CD4-positive, alpha-beta T cell (primary cell): ENCODE measurements at regions not wholly inside any gene's neighbourhood (a gene's known extent, or its start where the extent isn't known, plus 50 kb on each side); places are given as distances from the start of the nearest gene placed in this dataset.

Experiments used
- ATAC-seq: fragments of 200-7000 bp; cut with Tn5 transposase; one replicate; pipeline ENCODE4 v1.10.0; 2022; ENCODE audit warnings: mild to moderate bottlenecking; ENCODE audit not compliant: poor library complexity
- CTCF ChIA-PET: fragments of 350-600 bp; sonication (Branson Sonifier 250); formaldehyde crosslinking; loops from one replicate; lab custom pipeline; 2021; ENCODE audit warnings: antibody characterized with exemption, inconsistent platforms; lab: Charles Lee
- POLR2A ChIA-PET: fragments of 350-600 bp; sonication (Branson Sonifier 250); formaldehyde crosslinking; loops from one replicate; lab custom pipeline; 2021; ENCODE audit warnings: antibody characterized with exemption, inconsistent platforms; lab: Charles Lee
- DNase-seq, 14 experiments: peaks; one replicate each; pipeline ENCODE4 v3.0.0-alpha.2; 2013 to 2020; ENCODE audit warnings: mixed read lengths in 2 of 14
- H3K27ac ChIP-seq, 2 donors: one replicate each; pipeline versions ENCODE4 v1.5.1 to v1.7.0; 2013; ENCODE audit warnings: low read length in 2 of 2, low read depth in 1 of 2, mild to moderate bottlenecking in 1 of 2
- H3K27me3 ChIP-seq, 2 experiments: 1 replicate in 1 of 2; 2 replicates in 1 of 2; pipeline versions ENCODE4 v1.6.1 to v1.7.0; 2013; ENCODE audit warnings: low read length in 2 of 2, control low read depth in 1 of 2, mild to moderate bottlenecking in 1 of 2, moderate library complexity in 1 of 2; ENCODE audit not compliant: insufficient read depth in 2 of 2, control insufficient read depth in 1 of 2
- H3K36me3 ChIP-seq: one replicate; pipeline ENCODE4 v1.6.1; 2013; ENCODE audit warnings: low read length, control low read depth; ENCODE audit not compliant: insufficient read depth
- H3K4me1 ChIP-seq: one replicate; pipeline ENCODE4 v1.6.1; 2013; ENCODE audit warnings: low read length, control low read depth; ENCODE audit not compliant: insufficient read depth
- H3K4me3 ChIP-seq: one replicate; pipeline ENCODE4 v1.5.1; 2013; ENCODE audit warnings: mild to moderate bottlenecking, low read length, moderate library complexity
- H3K9me3 ChIP-seq, 2 experiments: 1 replicate in 1 of 2; 2 replicates in 1 of 2; pipeline versions ENCODE4 v1.6.1 to v1.7.0; 2013; ENCODE audit warnings: low read length in 2 of 2, mild to moderate bottlenecking in 2 of 2, control low read depth in 1 of 2, moderate library complexity in 1 of 2; ENCODE audit not compliant: control insufficient read depth in 1 of 2, insufficient read depth in 1 of 2
- H3K27ac Mint-ChIP-seq: one replicate; pipeline ENCODE4 v1.8.0; 2020; ENCODE audit warnings: mixed read lengths
- H3K27me3 Mint-ChIP-seq: one replicate; pipeline ENCODE4 v1.8.0; 2021; ENCODE audit warnings: mixed read lengths
- H3K36me3 Mint-ChIP-seq: one replicate; pipeline ENCODE4 v1.8.0; 2021; ENCODE audit warnings: low read depth, mixed read lengths
- H3K4me1 Mint-ChIP-seq: one replicate; pipeline ENCODE4 v1.8.0; 2021; ENCODE audit warnings: low read depth, mixed read lengths
- H3K4me3 Mint-ChIP-seq: one replicate; pipeline ENCODE4 v1.8.0; 2020; ENCODE audit warnings: mild to moderate bottlenecking, mixed read lengths
- H3K9me3 Mint-ChIP-seq: one replicate; pipeline ENCODE4 v1.8.0; 2020; ENCODE audit warnings: mixed read lengths
- CTCF ChIP-seq: fragments of 200-600 bp; IDR thresholded peaks from one replicate; pipeline ENCODE4 v1.8.0; 2022; ENCODE audit warnings: antibody characterized with exemption, mild to moderate bottlenecking
- intact Hi-C, 2 experiments: fragments of 100-400 bp; cut with DNase I in 1 of 2; cut with micrococcal nuclease in 1 of 2; formaldehyde crosslinking; loops; one replicate each; pipeline versions ENCODE4 v1.15.1 to v1.9.0; 2023 to 2025; cut with DNase I, micrococcal nuclease

- no peaks in the 10 kb centered on the region for H3K4me1 Mint-ChIP-seq
- DNase-seq = no peak
- Histone ChIP-seq H3K36me3 (no peaks in the 10 kb centered on the region), H3K4me3 (no peak overlapping the region), H3K4me1 (no peaks in the 10 kb centered on the region), H3K27me3 (peaks cover 5 to 28% of the 10 kb centered on the region in 2 experiments), H3K27ac (no peak overlapping the region), H3K9me3 (peaks cover 0 to 3% of the 10 kb centered on the region in 2 experiments)
- POLR2A ChIA-PET = no interaction called here
- no peak overlapping the region for H3K27ac Mint-ChIP-seq
- no peak overlapping the region for H3K4me3 Mint-ChIP-seq
- no peaks in the 10 kb centered on the region for H3K9me3 Mint-ChIP-seq
- H3K36me3 Mint-ChIP-seq = no peaks in the 10 kb centered on the region
- TF ChIP-seq CTCF = no peak
- CTCF ChIA-PET = no interaction called here
- intact Hi-C loops = no loop called here
- peaks cover 21% of the 10 kb centered on the region for H3K27me3 Mint-ChIP-seq
- ATAC-seq = no peak
Measured at GRCh38 chr16:22634954-22635353, 124.3 kb downstream of the NPIPB5 start.

- no peak for TF ChIP-seq CTCF
- POLR2A ChIA-PET = interaction anchor here (0.6 kb wide), 1 partner anchor 827 kb away, joined by 3 read pairs; no protein-coding TSS in a partner anchor
- H3K27me3 Mint-ChIP-seq = peaks cover 21% of the 10 kb centered on the region
- DNase-seq (no peak), ATAC-seq (no peak)
- Histone ChIP-seq H3K27me3 (peaks cover 5 to 28% of the 10 kb centered on the region in 2 experiments), H3K9me3 (peaks cover 0 to 3% of the 10 kb centered on the region in 2 experiments), H3K27ac (no peak overlapping the region), H3K36me3 (no peaks in the 10 kb centered on the region), H3K4me3 (no peak overlapping the region), H3K4me1 (no peaks in the 10 kb centered on the region)
- H3K36me3 Mint-ChIP-seq = no peaks in the 10 kb centered on the region
- intact Hi-C loops = no loop called here
- CTCF ChIA-PET = no interaction called here
- H3K4me3 Mint-ChIP-seq = no peak overlapping the region
- H3K27ac Mint-ChIP-seq = no peak overlapping the region
- H3K4me1 Mint-ChIP-seq = no peaks in the 10 kb centered on the region
- no peaks in the 10 kb centered on the region for H3K9me3 Mint-ChIP-seq
Measured at GRCh38 chr16:22635357-22635761, 124.7 kb downstream of the NPIPB5 start.

GRCh38 chr16:22635801-22636200 lies 125.1 kb downstream of the NPIPB5 start:
- no peak for TF ChIP-seq CTCF
- peaks cover 21% of the 10 kb centered on the region for H3K27me3 Mint-ChIP-seq
- CTCF ChIA-PET = no interaction called here

More at GRCh38 chr16:22635801-22636200, 125.1 kb downstream of the NPIPB5 start:
- H3K27ac Mint-ChIP-seq = no peak overlapping the region
- H3K36me3 Mint-ChIP-seq = no peaks in the 10 kb centered on the region
- no peak overlapping the region for H3K4me3 Mint-ChIP-seq
- no peak for ATAC-seq
- Histone ChIP-seq H3K27me3 (peaks cover 9 to 31% of the 10 kb centered on the region in 2 experiments), H3K4me3 (no peak overlapping the region), H3K4me1 (no peaks in the 10 kb centered on the region), H3K27ac (no peak overlapping the region), H3K36me3 (no peaks in the 10 kb centered on the region), H3K9me3 (peaks cover 0 to 3% of the 10 kb centered on the region in 2 experiments)
- H3K9me3 Mint-ChIP-seq = no peaks in the 10 kb centered on the region
- DNase-seq = no peak
- POLR2A ChIA-PET = interaction anchor here (0.6 kb wide), 1 partner anchor 827 kb away, joined by 3 read pairs; no protein-coding TSS in a partner anchor
- H3K4me1 Mint-ChIP-seq = no peaks in the 10 kb centered on the region
- intact Hi-C loops = no loop called here
